ENCODE measurements at regions not wholly inside any gene's neighbourhood (a gene's known extent, or its start where the extent isn't known, plus 50 kb on each side); places are given as distances from the start of the nearest gene placed in this dataset.

- Histone ChIP-seq H3K27ac (ENCODE audit: low read depth, low read length) (no peak overlapping the region), H3K4me1 (ENCODE audit: insufficient read depth, low read length) (no peaks in the 10 kb centered on the region), H3K9me3 (ENCODE audit: low read length) (no peaks in the 10 kb centered on the region), H3K27me3 (ENCODE audit: control insufficient read depth in 1 of 2, insufficient read depth in 2 of 2, low read length in 2 of 2) (no peaks in the 10 kb centered on the region), H3K36me3 (ENCODE audit: insufficient read depth, low read length) (no peaks in the 10 kb centered on the region), H3K9ac (ENCODE audit: low read length) (no peak overlapping the region), H3K4me3 (ENCODE audit: low read depth in 1 of 2, low read length in 2 of 2) (no peak overlapping the region)
Observed at GRCh38 chr3:65030847-65031463, 343.2 kb upstream of the ADAMTS9 start.

- H3K27ac ChIP-seq (ENCODE audit: low read depth, low read length): no peak overlapping the region
- H3K4me3 ChIP-seq (ENCODE audit: low read depth in 1 of 2, low read length in 2 of 2): no peak overlapping the region
- H3K9me3 ChIP-seq (ENCODE audit: low read length): no peaks in the 10 kb centered on the region
- no peaks in the 10 kb centered on the region for H3K36me3 ChIP-seq (ENCODE audit: insufficient read depth, low read length)
- H3K27me3 ChIP-seq (ENCODE audit: control insufficient read depth in 1 of 2, insufficient read depth in 2 of 2, low read length in 2 of 2): no peaks in the 10 kb centered on the region
- H3K9ac ChIP-seq (ENCODE audit: low read length): no peak overlapping the region
- H3K4me1 ChIP-seq (ENCODE audit: insufficient read depth, low read length): no peaks in the 10 kb centered on the region
Observed at GRCh38 chr3:65030014-65030627, 342.3 kb upstream of the ADAMTS9 start.

- Histone ChIP-seq H3K9me3 (ENCODE audit: low read length) (no peaks in the 10 kb centered on the region), H3K27ac (ENCODE audit: low read depth, low read length) (no peak overlapping the region), H3K4me3 (ENCODE audit: low read depth in 1 of 2, low read length in 2 of 2) (no peak overlapping the region), H3K9ac (ENCODE audit: low read length) (no peak overlapping the region), H3K27me3 (ENCODE audit: control insufficient read depth in 1 of 2, insufficient read depth in 2 of 2, low read length in 2 of 2) (no peaks in the 10 kb centered on the region), H3K36me3 (ENCODE audit: insufficient read depth, low read length) (no peaks in the 10 kb centered on the region), H3K4me1 (ENCODE audit: insufficient read depth, low read length) (no peaks in the 10 kb centered on the region)
Observed at GRCh38 chr3:65029130-65029529, 341.3 kb upstream of the ADAMTS9 start.

- Histone ChIP-seq H3K9ac (ENCODE audit: low read length) (no peak overlapping the region), H3K36me3 (ENCODE audit: insufficient read depth, low read length) (no peaks in the 10 kb centered on the region), H3K4me3 (ENCODE audit: low read depth in 1 of 2, low read length in 2 of 2) (no peak overlapping the region), H3K9me3 (ENCODE audit: low read length) (no peaks in the 10 kb centered on the region), H3K4me1 (ENCODE audit: insufficient read depth, low read length) (no peaks in the 10 kb centered on the region), H3K27me3 (ENCODE audit: control insufficient read depth in 1 of 2, insufficient read depth in 2 of 2, low read length in 2 of 2) (no peaks in the 10 kb centered on the region), H3K27ac (ENCODE audit: low read depth, low read length) (no peak overlapping the region)
Observed at GRCh38 chr3:65028024-65028423, 340.2 kb upstream of the ADAMTS9 start.

- H3K9me3 ChIP-seq (ENCODE audit: low read length): no peaks in the 10 kb centered on the region
- no peak overlapping the region for H3K9ac ChIP-seq (ENCODE audit: low read length)
- H3K4me3 ChIP-seq (ENCODE audit: low read depth in 1 of 2, low read length in 2 of 2): no peak overlapping the region
- H3K27ac ChIP-seq (ENCODE audit: low read depth, low read length): no peak overlapping the region
- no peaks in the 10 kb centered on the region for H3K27me3 ChIP-seq (ENCODE audit: control insufficient read depth in 1 of 2, insufficient read depth in 2 of 2, low read length in 2 of 2)
- no peaks in the 10 kb centered on the region for H3K4me1 ChIP-seq (ENCODE audit: insufficient read depth, low read length)
- H3K36me3 ChIP-seq (ENCODE audit: insufficient read depth, low read length): no peaks in the 10 kb centered on the region
Observed at GRCh38 chr3:65027335-65027734, 339.5 kb upstream of the ADAMTS9 start.

- H3K9ac ChIP-seq (ENCODE audit: low read length): no peak overlapping the region
- no peaks in the 10 kb centered on the region for H3K9me3 ChIP-seq (ENCODE audit: low read length)
- H3K4me3 ChIP-seq (ENCODE audit: low read depth in 1 of 2, low read length in 2 of 2): no peak overlapping the region
- no peaks in the 10 kb centered on the region for H3K27me3 ChIP-seq (ENCODE audit: control insufficient read depth in 1 of 2, insufficient read depth in 2 of 2, low read length in 2 of 2)
- H3K4me1 ChIP-seq (ENCODE audit: insufficient read depth, low read length): peaks cover 1% of the 10 kb centered on the region
- no peak overlapping the region for H3K27ac ChIP-seq (ENCODE audit: low read depth, low read length)
- H3K36me3 ChIP-seq (ENCODE audit: insufficient read depth, low read length): no peaks in the 10 kb centered on the region
Observed at GRCh38 chr3:65026151-65026550, 338.4 kb upstream of the ADAMTS9 start.

GRCh38 chr3:65024148-65024547 is 336.3 kb upstream of the ADAMTS9 start:
- Histone ChIP-seq H3K36me3 (ENCODE audit: insufficient read depth, low read length) (no peaks in the 10 kb centered on the region), H3K4me1 (ENCODE audit: insufficient read depth, low read length) (peaks cover 20% of the 10 kb centered on the region), H3K9me3 (ENCODE audit: low read length) (no peaks in the 10 kb centered on the region), H3K27ac (ENCODE audit: low read depth, low read length) (no peak overlapping the region), H3K4me3 (ENCODE audit: low read depth in 1 of 2, low read length in 2 of 2) (no peak overlapping the region), H3K9ac (ENCODE audit: low read length) (no peak overlapping the region), H3K27me3 (ENCODE audit: control insufficient read depth in 1 of 2, insufficient read depth in 2 of 2, low read length in 2 of 2) (no peaks in the 10 kb centered on the region)

- no peak overlapping the region for H3K4me3 ChIP-seq (ENCODE audit: low read depth in 1 of 2, low read length in 2 of 2)
- no peak overlapping the region for H3K27ac ChIP-seq (ENCODE audit: low read depth, low read length)
Observed at GRCh38 chr3:65020281-65021160, 332.7 kb upstream of the ADAMTS9 start.

GRCh38 chr3:65019443-65020055 is 331.7 kb upstream of the ADAMTS9 start:
- no peak overlapping the region for H3K27ac ChIP-seq (ENCODE audit: low read depth, low read length)
- no peaks in the 10 kb centered on the region for H3K9me3 ChIP-seq (ENCODE audit: low read length)
- H3K9ac ChIP-seq (ENCODE audit: low read length): no peak overlapping the region
- no peak overlapping the region for H3K4me3 ChIP-seq (ENCODE audit: low read depth in 1 of 2, low read length in 2 of 2)
- H3K36me3 ChIP-seq (ENCODE audit: insufficient read depth, low read length): no peaks in the 10 kb centered on the region
- no peaks in the 10 kb centered on the region for H3K27me3 ChIP-seq (ENCODE audit: control insufficient read depth in 1 of 2, insufficient read depth in 2 of 2, low read length in 2 of 2)
- peaks cover 29% of the 10 kb centered on the region for H3K4me1 ChIP-seq (ENCODE audit: insufficient read depth, low read length)

More at GRCh38 chr3:65020281-65021160, 332.7 kb upstream of the ADAMTS9 start:
- Histone ChIP-seq H3K4me1 (ENCODE audit: insufficient read depth, low read length) (peaks cover 26% of the 10 kb centered on the region), H3K27me3 (ENCODE audit: control insufficient read depth in 1 of 2, insufficient read depth in 2 of 2, low read length in 2 of 2) (no peaks in the 10 kb centered on the region), H3K9me3 (ENCODE audit: low read length) (no peaks in the 10 kb centered on the region), H3K9ac (ENCODE audit: low read length) (no peak overlapping the region), H3K36me3 (ENCODE audit: insufficient read depth, low read length) (no peaks in the 10 kb centered on the region)

GRCh38 chr3:65018801-65019200 is 331.0 kb upstream of the ADAMTS9 start:
- H3K4me1 ChIP-seq (ENCODE audit: insufficient read depth, low read length): peaks cover 29% of the 10 kb centered on the region
- H3K27me3 ChIP-seq (ENCODE audit: control insufficient read depth in 1 of 2, insufficient read depth in 2 of 2, low read length in 2 of 2): no peaks in the 10 kb centered on the region
- H3K36me3 ChIP-seq (ENCODE audit: insufficient read depth, low read length): no peaks in the 10 kb centered on the region
- no peaks in the 10 kb centered on the region for H3K9me3 ChIP-seq (ENCODE audit: low read length)
- no peak overlapping the region for H3K27ac ChIP-seq (ENCODE audit: low read depth, low read length)
- H3K4me3 ChIP-seq (ENCODE audit: low read depth in 1 of 2, low read length in 2 of 2): no peak overlapping the region
- no peak overlapping the region for H3K9ac ChIP-seq (ENCODE audit: low read length)

- no peak overlapping the region for H3K4me3 ChIP-seq (ENCODE audit: low read depth in 1 of 2, low read length in 2 of 2)
- no peaks in the 10 kb centered on the region for H3K9me3 ChIP-seq (ENCODE audit: low read length)
- H3K4me1 ChIP-seq (ENCODE audit: insufficient read depth, low read length): peaks cover 29% of the 10 kb centered on the region
- no peaks in the 10 kb centered on the region for H3K27me3 ChIP-seq (ENCODE audit: control insufficient read depth in 1 of 2, insufficient read depth in 2 of 2, low read length in 2 of 2)
- no peak overlapping the region for H3K9ac ChIP-seq (ENCODE audit: low read length)
- H3K27ac ChIP-seq (ENCODE audit: low read depth, low read length): no peak overlapping the region
- no peaks in the 10 kb centered on the region for H3K36me3 ChIP-seq (ENCODE audit: insufficient read depth, low read length)
Observed at GRCh38 chr3:65017359-65017758, 329.6 kb upstream of the ADAMTS9 start.
